Suprapubic skin (tissue), 4 donors: ENCODE measurements at regions not wholly inside any gene's neighbourhood (a gene's known extent, or its start where the extent isn't known, plus 50 kb on each side); places are given as distances from the start of the nearest gene placed in this dataset.

ENCODE experiments used
- DNase-seq, 2 donors: peaks; one replicate each; pipeline ENCODE4 v3.0.0-alpha.2; 2019; ENCODE audit warnings: low spot score in 2 of 2
- H3K27ac ChIP-seq: fragments of 200-600 bp; sonication (generic); one replicate; pipeline ENCODE4 v1.5.1; 2019
- H3K27me3 ChIP-seq: fragments of 200-600 bp; sonication (generic); one replicate; pipeline ENCODE4 v1.5.1; 2019
- H3K36me3 ChIP-seq: fragments of 200-600 bp; sonication (generic); one replicate; pipeline ENCODE4 v1.5.1; 2019
- H3K4me1 ChIP-seq: fragments of 200-600 bp; sonication (generic); one replicate; pipeline ENCODE4 v1.5.1; 2019
- H3K4me3 ChIP-seq: fragments of 200-600 bp; sonication (generic); one replicate; pipeline ENCODE4 v1.5.1; 2019; ENCODE audit warnings: mild to moderate bottlenecking
- H3K9me3 ChIP-seq: fragments of 200-600 bp; sonication (generic); one replicate; pipeline ENCODE4 v1.5.1; 2019
- CTCF ChIP-seq, 2 donors: fragments of 200-600 bp in 1 of 2; fragments of 450-650 bp in 1 of 2; sonication (generic) in 1 of 2; IDR thresholded peaks; one replicate each; pipeline ENCODE4 v1.5.1; 2016 to 2019; ENCODE audit warnings: antibody characterized with exemption in 2 of 2, mild to moderate bottlenecking in 1 of 2, moderate library complexity in 1 of 2
- EP300 ChIP-seq: sonication (generic); formaldehyde crosslinking; IDR thresholded peaks from one replicate; pipeline ENCODE4 v1.6.1; 2017; ENCODE audit warnings: antibody characterized with exemption
- POLR2A ChIP-seq, 2 donors: fragments of 450-650 bp; IDR thresholded peaks; one replicate each; pipeline ENCODE4 v1.6.1; 2017; ENCODE audit warnings: antibody characterized with exemption in 2 of 2, mild to moderate bottlenecking in 2 of 2, moderate library complexity in 2 of 2
- POLR2AphosphoS5 ChIP-seq, 3 donors: sonication (generic); formaldehyde crosslinking; IDR thresholded peaks; one replicate each; pipeline ENCODE4 v1.6.1; 2017; ENCODE audit warnings: antibody characterized with exemption in 3 of 3
- WGBS: methylation state at CpG from one replicate; pipeline ENCODE4 v1.1.5; 2018; 5-methylcytosine and 5-hydroxymethylcytosine counted together

- 44% methylated on average over 3 of the region's 3 CpGs for WGBS
- H3K9me3 ChIP-seq: no peaks in the 10 kb centered on the region
- DNase-seq: no peak
Measured at GRCh38 chr15:62377736-62378480, 212.8 kb upstream of the C2CD4B start.

GRCh38 chr15:62378772-62379498 lies 213.8 kb upstream of the C2CD4B start:
- TF ChIP-seq POLR2AphosphoS5 (IDR thresholded peaks at IDR 0.05) (no peak), CTCF (IDR thresholded peaks at IDR 0.05) (no peak), EP300 (no peak), POLR2A (IDR thresholded peaks at IDR 0.05) (no peak)
- no peak overlapping the region for H3K4me3 ChIP-seq
- no peaks in the 10 kb centered on the region for H3K9me3 ChIP-seq
- H3K36me3 ChIP-seq: no peaks in the 10 kb centered on the region
- no peak overlapping the region for H3K27ac ChIP-seq
- H3K4me1 ChIP-seq: no peaks in the 10 kb centered on the region
- 34% methylated on average over 5 of the region's 5 CpGs for WGBS
- no peak for DNase-seq
- peaks cover 3% of the 10 kb centered on the region for H3K27me3 ChIP-seq

More at GRCh38 chr15:62377736-62378480, 212.8 kb upstream of the C2CD4B start:
- no peak overlapping the region for H3K4me3 ChIP-seq
- H3K4me1 ChIP-seq: no peaks in the 10 kb centered on the region
- TF ChIP-seq POLR2AphosphoS5 (IDR thresholded peaks at IDR 0.05) (no peak), EP300 (no peak), CTCF (IDR thresholded peaks at IDR 0.05) (no peak), POLR2A (IDR thresholded peaks at IDR 0.05) (no peak)
- no peaks in the 10 kb centered on the region for H3K36me3 ChIP-seq
- peaks cover 3% of the 10 kb centered on the region for H3K27me3 ChIP-seq
- H3K27ac ChIP-seq: no peak overlapping the region

GRCh38 chr15:62380011-62380410 lies 214.9 kb upstream of the C2CD4B start:
- Histone ChIP-seq H3K4me3 (no peak overlapping the region), H3K27ac (no peak overlapping the region), H3K36me3 (no peaks in the 10 kb centered on the region), H3K27me3 (peaks cover 3% of the 10 kb centered on the region), H3K4me1 (no peaks in the 10 kb centered on the region), H3K9me3 (no peaks in the 10 kb centered on the region)
- 91% methylated on average over 4 of the region's 4 CpGs for WGBS
- no peak for DNase-seq
- TF ChIP-seq CTCF (IDR thresholded peaks at IDR 0.05): no peak
- no peak for TF ChIP-seq EP300
- no peak for TF ChIP-seq POLR2AphosphoS5 (IDR thresholded peaks at IDR 0.05)
- TF ChIP-seq POLR2A (IDR thresholded peaks at IDR 0.05): no peak

GRCh38 chr15:62382046-62382445 lies 217.0 kb upstream of the C2CD4B start:
- no peak for DNase-seq
- TF ChIP-seq CTCF (IDR thresholded peaks at IDR 0.05) (no peak), POLR2AphosphoS5 (IDR thresholded peaks at IDR 0.05) (no peak), EP300 (no peak), POLR2A (IDR thresholded peaks at IDR 0.05) (no peak)
- Histone ChIP-seq H3K27ac (no peak overlapping the region), H3K4me3 (no peak overlapping the region), H3K4me1 (no peaks in the 10 kb centered on the region), H3K9me3 (no peaks in the 10 kb centered on the region), H3K27me3 (peaks cover 3% of the 10 kb centered on the region), H3K36me3 (no peaks in the 10 kb centered on the region)
- 90% methylated on average over 1 of the region's 1 CpG for WGBS
